SHP77 (cell line): ENCODE measurements at regions not wholly inside any gene's neighbourhood (a gene's known extent, or its start where the extent isn't known, plus 50 kb on each side); places are given as distances from the start of the nearest gene placed in this dataset.

Source experiments
- DNase-seq, 2 experiments: peaks; one replicate each; lab custom pipeline; 2025; lab: John Stamatoyannopoulos, UW

DNA sequence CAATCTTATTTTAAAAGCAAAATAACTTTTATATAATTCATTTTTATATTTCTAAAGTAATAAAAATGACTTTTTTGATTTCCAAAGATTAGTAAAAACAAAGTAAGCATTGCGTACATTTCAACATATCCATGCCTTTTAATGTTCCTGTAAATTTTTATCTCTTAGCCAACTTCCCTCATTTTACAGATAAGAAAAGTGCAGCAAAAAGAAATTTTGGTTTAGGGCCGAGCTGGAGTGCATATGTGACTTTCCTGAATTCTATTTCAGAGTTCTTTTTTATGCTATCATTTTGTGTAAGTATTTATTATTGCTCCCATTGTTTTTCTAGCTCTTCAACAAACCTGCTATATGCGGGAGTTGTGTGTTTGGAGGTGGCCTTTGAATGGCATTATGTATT is 195.3 kb downstream of the NHLRC3 start:
- DNase-seq: no peak

DNA sequence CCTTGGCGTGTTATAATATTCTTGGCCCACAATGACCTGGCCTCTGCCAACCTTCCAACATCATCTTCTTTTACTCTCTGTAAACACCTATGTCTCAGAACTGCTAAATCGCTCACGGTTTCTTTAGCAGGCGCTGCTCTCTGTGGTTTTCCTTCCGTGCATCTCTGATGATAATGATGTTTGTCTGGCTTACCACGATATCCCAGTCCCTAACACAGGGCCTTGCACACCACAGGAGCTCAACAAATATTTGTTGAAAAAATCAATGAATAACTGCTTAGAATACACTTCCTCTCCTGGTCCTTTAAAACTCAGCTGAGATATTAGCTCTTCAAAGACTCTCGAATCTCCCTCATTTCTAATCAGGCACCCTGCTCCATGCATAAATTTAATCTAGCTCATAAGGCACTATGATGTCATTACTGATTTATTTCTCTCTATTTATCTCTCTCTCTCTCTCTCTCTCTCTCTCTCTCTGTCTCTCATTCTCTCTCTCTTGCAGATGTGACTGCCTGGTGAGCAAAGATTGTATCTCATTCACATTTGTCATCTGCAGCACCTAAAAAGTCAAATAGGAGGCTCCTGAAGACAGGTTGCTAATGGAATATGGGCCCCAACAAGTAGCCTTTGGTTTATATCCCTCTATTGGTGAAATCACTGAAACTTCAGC is 206.4 kb downstream of the NHLRC3 start:
- DNase-seq: no peak

DNA sequence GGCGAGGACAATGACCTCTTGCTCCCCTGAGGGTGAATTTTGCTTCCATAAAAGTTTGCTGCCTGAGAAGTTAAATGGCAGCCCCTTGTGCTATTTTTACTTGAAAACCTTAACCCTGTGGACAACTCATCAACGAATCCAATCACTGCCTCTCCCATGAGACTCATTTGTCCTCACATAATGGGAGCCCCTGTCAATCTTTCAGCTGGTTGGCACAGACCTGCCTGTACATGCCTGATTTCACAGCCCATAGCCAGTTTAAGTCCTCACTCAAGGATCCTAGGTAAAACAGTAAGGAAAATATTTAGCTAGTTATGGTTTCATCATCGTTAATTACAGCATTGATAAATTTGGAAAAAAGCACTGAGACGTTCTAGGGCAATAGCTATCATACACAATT is 207.4 kb downstream of the NHLRC3 start:
- DNase-seq: no peak

DNA sequence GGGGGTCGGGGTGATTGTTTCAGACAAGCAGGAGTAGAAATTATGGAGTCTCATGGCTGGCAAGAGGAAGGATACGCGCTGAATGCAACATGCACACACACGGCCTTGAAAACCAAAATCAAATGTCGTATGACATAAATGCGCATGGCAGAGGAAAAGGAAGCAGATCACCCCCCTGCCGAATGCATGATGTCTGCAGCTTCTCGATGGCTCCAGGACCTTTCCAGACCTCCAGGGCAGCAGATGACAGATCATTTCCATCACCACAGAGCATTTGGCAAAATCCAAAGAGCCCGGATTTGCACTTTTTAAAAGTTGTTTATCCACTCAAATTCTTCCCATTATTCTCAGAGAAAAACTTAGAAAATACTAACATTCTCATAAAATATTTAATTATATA is 211.7 kb downstream of the NHLRC3 start:
- DNase-seq: no peak

DNA sequence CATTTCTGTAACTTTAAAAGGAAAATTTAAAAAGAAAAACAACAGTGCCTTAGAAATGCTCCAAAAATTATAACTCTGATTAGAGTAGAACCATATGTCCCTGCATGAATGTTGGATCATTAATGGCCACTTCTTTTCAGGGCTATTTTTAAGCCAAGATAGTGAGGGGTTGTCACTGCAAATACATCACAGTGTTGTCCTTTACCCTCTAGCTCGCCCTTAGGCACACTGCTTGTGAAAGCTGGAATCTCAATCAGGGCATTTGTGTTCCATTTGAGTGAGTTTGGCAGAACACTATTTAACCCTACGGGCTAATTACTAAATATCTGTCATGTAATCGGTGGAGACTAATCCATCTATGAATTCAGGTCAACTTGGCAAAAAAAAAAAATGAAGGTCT is 212.2 kb downstream of the NHLRC3 start:
- DNase-seq: no peak

DNA sequence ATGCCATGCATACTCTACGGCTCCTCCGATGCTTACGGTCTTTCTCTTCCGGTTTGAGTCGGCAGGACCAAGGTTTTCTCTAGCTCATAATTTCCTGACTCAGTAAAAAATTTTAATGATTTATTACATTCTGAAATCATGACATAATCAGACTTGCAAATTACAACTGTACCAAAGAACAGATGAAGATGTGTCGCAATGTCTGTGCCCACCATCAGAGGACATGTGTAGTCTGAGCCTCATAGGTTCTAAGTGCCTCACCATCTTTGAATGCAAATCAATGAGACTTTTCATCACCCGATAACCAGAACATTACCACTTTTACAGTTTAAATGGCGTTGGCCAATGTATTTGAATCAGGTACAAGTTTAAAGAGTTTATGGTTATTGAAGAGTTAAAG is 213.1 kb downstream of the NHLRC3 start:
- no peak for DNase-seq

DNA sequence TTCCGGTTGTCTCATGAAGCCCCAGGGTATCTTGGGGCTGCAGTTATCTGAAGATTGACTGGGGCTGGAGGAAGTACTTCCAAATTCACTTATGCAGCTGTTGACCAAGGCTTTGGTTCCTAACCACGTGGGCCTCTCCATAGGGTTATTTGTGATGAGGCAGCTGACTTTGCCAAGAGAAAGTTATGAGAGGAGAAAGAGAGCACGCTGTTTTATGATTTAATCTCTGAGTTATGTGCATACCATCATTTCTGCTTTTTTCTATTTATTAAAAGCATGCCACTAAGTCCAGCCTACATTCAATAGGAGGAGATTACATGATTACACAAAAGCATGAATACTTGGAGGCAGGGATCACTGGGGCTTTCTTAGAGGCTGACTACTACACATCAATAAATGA is 215.5 kb downstream of the NHLRC3 start:
- no peak for DNase-seq

DNA sequence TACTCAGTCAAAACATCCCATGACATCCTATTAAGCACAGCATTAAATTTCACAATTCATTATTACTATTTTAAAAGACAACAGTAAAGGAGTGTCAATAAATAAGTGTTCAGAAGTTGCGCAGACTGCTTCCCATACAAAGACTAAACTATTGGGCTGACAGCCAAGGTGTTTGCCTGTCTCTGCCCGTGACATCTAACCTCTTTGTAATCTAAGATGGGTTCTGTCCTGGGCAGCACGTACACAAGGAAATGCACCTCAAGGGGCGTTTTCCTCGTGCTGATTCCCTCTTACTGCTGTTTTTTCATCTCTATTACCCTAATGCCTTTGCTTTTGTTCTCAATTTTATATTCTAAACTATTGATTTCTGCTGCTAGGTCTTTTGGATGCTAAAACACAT is 216.3 kb downstream of the NHLRC3 start:
- DNase-seq: no peak

DNA sequence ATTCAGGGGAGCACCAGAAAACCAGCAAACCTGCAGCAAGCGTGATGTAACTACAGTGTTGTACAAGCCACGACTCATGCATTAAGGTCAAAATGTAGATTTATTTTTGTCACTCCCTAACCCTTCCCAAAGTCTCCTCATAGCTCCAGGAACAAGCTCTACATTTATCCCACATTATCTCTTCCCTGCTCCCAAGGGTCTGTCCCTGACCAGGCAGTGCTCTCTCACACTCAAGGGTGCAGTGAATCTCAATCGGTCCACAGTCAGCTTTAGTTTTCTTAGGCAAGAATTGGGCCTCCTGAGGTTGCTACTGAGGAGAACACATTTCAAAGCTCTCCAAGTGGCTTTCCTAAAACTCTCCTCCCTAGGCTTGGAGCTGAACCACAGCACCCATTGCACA is 219.4 kb downstream of the NHLRC3 start:
- DNase-seq: no peak

DNA sequence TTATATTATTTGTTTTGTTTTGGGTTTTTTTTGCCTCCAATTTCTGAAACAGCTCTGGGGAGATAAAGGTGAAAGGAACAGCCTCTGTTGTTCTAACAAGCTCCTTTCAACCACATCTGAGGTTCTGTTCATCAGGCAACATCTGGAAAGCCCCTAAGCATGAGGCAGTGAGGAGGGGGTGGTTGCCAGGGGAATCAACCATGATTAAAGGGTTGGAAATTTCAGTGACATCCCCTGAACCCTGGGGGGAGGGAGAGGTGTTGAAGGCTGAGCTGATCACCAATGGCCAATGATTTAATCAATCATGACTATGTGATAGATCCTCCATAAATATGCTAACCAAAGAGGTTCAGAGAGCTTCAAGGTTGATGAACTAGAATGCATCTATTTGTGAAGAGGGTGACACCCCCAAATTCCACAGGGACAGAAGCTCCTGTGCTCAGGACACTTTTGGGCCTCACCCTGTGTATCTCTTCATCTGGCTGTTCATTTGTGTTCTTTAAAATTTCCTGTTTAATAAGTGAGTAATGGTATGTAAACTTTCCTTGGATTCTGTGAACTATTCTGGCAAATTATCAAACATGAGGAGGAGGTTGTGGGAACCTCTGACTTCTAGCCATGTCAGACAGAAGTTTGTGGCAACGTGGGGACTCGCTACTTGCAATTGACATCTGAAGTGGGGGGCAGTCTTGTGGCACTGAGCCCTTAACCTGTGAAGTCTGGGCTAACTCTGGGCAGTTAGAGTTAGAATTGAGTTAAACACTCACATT is 221.3 kb downstream of the NHLRC3 start:
- DNase-seq: no peak

DNA sequence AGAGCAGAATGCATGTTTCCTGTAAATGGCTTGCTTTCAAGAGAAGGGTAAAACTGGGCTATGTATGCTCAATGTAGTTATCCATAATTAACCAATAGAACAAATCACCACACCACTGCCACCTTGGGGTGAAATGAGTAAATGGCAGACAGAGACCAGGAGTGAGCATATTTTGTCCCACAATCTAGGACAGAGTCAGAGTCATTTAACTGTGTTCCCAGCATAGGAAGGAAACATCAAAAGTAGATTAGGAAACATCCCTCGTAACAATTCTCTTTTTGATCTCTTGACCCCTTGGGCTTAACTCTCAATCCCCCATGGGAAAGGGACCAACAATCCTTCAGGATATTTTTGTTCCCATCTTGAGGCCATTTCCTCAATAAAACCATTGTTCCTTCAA is 224.8 kb downstream of the NHLRC3 start:
- peak; percentile 20 to 22 for DNase-seq

DNA sequence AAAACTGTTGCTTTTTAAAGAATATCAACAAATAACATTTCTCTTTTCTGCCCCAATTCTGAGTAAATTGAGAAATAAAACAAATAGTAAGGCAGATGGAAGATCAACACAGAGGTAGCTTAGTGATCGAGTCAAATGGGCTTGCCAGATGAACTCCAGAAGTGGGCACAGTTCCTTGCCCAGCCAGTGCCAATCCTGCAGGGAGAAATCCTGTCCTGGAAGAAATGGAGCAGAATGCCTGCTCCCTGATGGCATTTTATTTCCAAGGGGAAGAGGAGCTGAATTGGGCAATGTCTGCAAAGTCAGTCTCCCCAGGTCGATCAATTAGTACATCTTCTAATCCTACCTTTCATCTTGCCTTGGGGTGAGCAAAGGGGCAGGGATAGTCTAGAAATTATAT is 225.3 kb downstream of the NHLRC3 start:
- DNase-seq: no peak

DNA sequence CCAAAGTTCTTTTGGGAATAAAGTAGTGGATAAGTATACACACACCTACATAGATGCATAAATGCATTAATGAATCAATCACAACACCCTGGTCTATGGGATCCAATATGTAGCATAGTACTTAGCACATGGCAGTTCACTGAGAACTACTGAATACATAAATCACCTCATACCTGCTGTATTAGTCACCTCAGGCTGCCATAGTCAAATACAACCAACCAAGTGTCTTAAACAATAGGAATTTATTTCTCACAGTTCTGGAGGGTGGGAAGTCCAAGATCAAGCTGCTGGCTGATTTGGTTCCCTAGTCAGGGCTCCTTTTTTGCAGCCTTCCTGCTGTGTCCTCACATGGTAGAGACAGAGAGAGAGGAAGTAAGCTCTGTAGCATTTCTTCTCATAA is 228.2 kb downstream of the NHLRC3 start:
- no peak for DNase-seq

DNA sequence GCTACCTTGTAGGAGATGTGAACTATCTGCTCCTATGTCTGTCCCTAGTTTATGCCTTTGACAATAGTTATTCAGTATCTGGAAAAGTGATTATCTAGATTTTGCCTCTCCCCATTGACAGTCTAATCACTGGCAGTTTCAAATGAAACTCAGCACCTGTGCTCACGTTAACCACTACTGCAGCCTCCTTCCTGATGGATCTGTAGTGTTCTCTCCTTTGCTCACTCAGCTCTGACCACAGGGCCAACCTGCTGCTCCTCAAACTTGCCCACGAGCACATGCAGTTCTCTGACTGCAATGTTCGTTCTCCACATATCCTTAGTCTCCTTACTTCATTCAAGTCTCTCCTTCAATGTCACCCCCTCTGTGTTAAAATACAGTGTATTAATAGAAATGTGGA is 230.1 kb downstream of the NHLRC3 start:
- DNase-seq: no peak

DNA sequence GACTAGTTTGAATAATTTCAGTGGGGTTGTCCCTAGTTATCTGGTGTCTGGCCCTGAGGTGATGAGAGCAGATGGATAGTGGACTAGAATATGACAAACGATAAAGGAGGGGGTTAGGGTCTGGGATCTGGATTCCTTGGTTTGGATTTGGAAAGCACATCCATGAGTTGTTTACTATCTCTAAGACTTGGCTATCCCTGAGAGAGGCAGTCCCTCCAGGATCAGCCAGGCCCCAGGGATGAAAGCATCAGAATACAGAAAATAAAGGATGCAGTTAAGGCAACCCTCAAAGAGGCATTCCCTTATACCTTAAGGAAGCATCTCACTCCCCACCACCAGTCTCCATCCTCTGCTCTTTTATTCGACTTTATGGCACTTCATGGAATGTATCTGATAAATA is 230.7 kb downstream of the NHLRC3 start:
- DNase-seq: no peak

DNA sequence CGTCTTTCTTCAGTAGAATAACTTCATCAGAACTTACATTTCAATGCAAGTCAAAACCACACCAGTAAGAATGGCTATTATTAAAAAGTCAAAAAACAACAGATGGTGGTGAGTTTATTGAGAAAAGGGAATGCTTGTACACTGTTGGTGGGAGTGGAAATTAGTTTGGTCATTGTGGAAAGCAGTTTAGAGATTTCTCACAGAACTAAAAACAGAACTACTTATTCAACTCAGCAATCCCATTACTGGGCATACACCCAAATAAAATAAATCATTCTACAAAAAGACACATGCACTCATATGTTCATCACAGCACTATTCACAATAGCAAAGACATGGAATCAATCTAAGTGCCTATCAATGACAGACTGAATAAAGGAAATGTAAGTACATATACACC is 231.2 kb downstream of the NHLRC3 start:
- DNase-seq: no peak

DNA sequence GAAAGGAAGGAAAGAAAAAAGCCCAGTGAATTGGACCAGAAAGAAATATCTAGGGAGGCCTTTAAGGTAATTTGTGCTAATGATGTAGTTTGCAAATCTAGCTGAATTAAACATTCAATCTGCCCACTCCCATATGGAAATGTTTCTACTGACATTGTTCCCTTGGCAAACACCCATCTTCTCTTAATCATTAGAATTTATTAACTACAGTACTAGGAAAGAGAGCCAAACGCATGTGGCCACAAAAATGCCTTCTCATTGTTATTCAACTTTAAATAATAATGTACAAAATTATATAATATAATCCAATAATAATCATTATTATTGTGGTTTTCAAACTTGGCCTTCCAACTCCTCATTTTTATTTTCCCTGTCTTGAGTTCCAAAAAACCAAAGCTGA is 234.7 kb downstream of the NHLRC3 start:
- DNase-seq: no peak

DNA sequence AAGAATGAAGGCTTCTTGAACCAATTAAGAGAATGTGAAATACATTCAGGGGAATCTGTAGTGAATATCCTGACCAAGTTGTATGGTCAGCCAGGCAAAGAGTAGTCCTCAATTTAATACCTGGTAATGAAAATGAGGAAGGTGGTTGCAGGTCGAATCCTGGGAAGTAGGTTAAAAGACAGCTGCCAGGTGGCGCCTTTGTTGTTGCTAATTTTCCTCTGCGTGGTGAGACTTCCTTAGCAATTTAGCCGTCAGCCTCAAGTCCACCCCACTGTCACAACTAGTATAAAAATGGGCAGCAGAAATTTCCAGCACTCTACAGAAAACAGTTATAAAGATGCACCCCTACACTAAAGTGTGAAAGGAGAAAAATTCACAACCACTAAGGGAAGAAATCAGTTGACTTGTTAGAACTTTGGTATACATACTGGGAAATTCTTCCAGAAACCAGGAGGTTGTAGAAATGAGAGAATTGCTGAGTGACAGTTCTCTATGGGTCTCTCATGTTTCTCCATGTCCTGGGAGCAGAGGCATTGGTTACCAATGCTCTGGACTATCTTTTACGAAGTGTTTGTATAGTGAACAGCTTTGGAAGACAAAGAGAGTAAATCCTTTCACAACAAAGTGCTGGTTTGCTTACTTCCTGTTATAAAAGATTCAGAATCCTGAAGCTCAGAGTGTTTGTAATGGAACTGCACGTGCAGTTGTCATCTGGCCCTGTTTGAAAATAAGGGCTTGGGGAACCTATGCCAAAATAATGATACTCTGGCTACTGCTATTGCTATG is 235.9 kb downstream of the NHLRC3 start:
- DNase-seq: peak in 1 of 2 experiments; percentile 6

DNA sequence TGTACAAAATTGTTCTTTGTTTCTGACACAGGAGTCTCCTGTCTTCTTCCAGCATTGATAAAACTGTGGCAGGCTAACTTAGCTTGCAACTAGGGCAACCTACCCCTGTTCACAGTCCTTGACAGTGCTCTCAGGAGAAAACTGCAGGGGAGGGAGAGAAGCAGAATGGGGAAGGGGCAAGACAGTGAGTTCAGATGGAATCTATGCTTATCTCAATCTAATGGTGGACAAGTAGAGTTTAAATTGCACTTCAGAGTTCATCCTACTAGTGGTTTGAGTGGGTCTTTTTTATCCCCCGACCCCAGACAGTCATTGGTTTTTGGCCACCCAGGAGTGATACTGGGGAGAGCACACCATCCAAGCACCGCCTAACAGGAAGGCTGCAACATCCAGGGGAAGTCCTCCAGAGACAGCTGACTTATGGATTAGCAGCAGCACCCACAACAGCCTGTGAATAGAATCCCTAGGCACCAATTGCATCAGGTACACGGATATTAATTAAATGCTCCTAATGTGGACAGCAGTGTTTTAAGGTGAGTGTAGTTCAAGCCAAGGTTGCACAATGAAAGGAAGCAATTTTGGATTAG is 236.6 kb downstream of the NHLRC3 start:
- DNase-seq: no peak

DNA sequence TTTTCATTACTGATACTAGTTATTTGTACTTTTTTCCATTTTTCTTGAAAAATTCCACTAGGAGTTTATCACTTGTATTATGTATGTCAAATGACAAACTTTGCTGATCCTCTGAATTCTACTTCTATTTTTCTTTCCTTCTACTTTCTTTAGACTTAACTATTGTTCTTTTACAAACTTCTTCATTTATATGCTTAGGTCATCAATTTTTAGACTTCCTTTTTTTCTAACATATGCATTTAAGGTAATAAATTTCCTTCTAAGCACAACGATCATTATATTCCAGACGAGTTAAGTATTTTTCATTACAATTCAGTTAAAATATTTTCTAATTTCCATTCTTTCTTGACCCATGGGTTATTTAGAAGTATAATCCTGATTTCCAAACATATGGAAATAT is 240.8 kb downstream of the NHLRC3 start:
- no peak for DNase-seq

DNA sequence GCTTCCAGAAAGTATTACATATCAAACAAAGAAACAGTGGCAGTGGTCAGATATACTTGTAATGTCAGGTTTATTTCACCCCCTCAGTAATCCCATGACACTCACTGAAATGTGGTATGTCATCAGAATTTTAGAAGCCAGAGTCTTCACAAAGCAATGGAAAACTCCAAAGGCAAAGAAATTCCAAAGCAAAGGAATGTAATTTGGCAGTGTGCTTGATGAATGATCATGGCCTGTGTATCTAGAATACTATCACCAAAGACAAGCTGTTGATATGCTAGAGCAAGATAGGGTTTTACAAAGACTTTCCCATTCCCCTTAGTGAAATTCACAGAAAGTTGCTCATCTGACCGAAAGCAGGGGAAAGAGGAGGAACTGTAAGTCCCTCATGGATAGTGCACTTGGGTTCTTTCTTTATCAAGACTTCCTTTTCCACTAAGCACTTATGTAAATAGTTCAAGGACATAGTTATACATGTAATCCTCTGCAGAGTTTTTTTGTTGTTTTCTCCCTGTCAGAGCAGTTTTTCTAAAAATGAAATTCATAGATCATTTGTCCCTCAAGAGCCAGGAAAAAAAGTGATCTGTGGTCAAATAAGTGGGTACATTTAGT is 243.4 kb downstream of the NHLRC3 start:
- no peak for DNase-seq

DNA sequence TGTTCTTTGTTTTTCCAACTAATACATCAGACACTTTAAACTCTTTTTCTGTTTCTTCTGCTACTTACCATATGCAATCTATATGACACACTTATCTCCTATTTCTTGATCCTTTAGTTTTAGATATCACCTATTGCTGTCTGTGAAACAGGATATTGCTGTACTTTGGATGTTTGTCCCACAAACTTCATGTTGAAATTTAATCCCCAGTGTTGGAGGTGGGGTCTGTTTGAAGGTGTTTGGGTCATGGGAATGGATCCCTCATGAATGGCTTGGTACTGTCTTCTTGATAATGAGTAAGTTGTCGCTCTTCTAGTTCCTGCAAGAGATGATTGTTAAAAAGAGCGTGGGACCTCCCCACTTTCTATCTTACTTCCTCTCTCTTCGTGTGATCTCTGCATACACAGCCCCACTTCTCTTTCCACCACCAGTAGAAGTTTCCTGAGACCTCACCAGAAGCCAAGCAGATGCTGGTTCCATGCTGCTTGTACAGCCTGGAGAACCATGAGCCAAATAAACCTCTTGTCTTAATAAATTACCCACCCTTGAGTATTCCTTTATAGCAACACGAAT is 244.2 kb downstream of the NHLRC3 start:
- DNase-seq: no peak
